ENCODE measurements at regions not wholly inside any gene's neighbourhood (a gene's known extent, or its start where the extent isn't known, plus 50 kb on each side); places are given as distances from the start of the nearest gene placed in this dataset.
"Not testable (repeated sequence)": the region's sequence is repeated elsewhere in the genome, so short reads cannot be mapped to it uniquely, and the experiment has no call there.

DNA sequence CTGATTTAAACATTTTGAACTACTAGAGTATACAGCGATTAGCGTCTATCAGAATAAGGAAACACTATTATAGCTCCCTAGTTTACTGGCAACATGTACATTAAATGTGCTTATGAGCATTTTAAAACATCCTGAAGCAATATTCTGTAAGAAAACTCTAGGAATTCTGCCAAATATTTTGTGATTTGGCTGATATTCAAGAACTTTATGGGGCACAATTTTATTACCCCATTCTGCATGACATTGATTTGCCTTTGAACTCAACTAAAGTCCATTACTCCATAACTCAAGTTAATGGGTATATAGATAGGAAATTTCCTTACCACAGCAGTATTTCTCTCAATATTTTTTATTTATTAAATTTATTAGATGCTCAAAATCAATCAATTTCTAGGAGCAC is 369.9 kb upstream of the KCND2 start:
- no peak overlapping the region for H3K27ac Mint-ChIP-seq
- no peaks in the 10 kb centered on the region for H3K36me3 Mint-ChIP-seq
- H3K9me3 Mint-ChIP-seq: peaks cover 3 to 4% (median 4%) of the 10 kb centered on the region in 3 donors
- H3K27me3 Mint-ChIP-seq: no peaks in the 10 kb centered on the region
- H3K4me1 Mint-ChIP-seq: peaks cover 0 to 2% (median 0%) of the 10 kb centered on the region in 3 donors
- H3K4me3 Mint-ChIP-seq: no peak overlapping the region

DNA sequence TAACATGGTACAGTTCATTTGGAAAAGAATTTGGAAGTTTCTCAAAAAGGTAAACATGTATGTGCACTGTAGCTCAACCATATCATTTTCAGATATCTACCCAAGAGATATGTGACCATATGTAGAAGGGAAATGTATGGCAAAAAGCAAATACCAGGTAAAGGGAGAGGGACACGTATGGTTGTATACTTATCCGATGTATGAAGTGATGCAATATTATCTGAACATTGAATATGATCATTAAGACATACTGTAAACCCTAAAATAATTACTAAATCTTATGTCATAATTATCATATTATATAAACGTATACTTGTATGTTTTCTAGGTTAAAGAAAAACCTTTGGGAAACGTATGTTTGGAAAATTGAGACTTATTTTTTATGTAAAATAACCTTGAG is 367.5 kb upstream of the KCND2 start:
- Mint-ChIP-seq H3K27me3 (no peaks in the 10 kb centered on the region), H3K4me1 (peaks cover 0 to 2% (median 0%) of the 10 kb centered on the region in 3 donors), H3K36me3 (peaks cover 2% of the 10 kb centered on the region), H3K4me3 (no peak overlapping the region), H3K9me3 (peaks cover 4 to 8% (median 6%) of the 10 kb centered on the region in 3 donors), H3K27ac (no peak overlapping the region)

- H3K27ac Mint-ChIP-seq: no peak overlapping the region
- H3K9me3 Mint-ChIP-seq: peaks cover 2 to 4% (median 4%) of the 10 kb centered on the region in 3 donors
- peaks cover 0 to 2% (median 0%) of the 10 kb centered on the region in 3 donors for H3K4me1 Mint-ChIP-seq
- H3K36me3 Mint-ChIP-seq: peaks cover 3% of the 10 kb centered on the region
- no peak overlapping the region for H3K4me3 Mint-ChIP-seq
- no peaks in the 10 kb centered on the region for H3K27me3 Mint-ChIP-seq
These were observed 364.0 kb upstream of the KCND2 start for GRCh38 chr7:119908948-119909347.

DNA sequence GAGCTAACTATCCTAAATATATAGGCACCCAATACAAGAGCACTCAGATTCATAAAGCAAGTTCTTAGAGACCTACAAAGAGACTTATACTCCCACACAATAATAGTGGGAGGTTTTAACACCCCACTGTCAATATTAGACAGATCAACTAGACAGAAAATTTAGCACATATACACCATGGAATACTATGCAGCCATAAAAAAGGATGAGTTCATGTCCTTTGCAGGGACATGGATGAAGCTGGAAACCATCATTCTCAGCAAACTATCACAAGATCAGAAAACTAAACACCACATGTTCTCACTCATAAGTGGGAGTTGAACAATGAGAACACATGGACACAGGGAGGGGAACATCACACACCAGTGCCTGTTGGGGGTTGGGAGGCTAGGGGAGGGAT is 358.9 kb upstream of the KCND2 start:
- H3K27me3 Mint-ChIP-seq, H3K27ac Mint-ChIP-seq, H3K4me3 Mint-ChIP-seq, H3K4me1 Mint-ChIP-seq, H3K36me3 Mint-ChIP-seq: not testable (repeated sequence)
- H3K9me3 Mint-ChIP-seq: peaks cover 0 to 12% (median 7%) of the 10 kb centered on the region in 3 donors

DNA sequence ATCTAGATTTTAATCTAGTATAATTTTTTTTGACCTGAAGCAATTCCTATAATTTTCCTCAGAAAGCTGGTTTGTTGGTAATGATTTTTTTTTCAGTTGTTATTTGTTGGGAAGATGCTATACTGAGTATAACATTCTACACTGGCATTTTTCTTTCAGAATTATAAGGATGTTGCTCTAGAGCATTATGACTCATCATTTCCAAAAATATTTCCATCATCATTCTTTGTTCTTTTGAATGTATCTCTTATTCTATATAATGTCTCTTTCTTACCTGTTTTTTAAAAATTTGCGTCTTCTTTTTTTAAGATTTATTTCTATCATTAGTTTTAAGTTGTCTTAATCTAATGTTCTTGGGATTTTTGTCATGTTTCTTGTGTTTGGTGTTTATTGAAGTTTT is 356.5 kb upstream of the KCND2 start:
- Mint-ChIP-seq H3K9me3 (peaks cover 2 to 9% (median 3%) of the 10 kb centered on the region in 3 donors), H3K4me1 (no peaks in the 10 kb centered on the region), H3K27ac (no peak overlapping the region)

DNA sequence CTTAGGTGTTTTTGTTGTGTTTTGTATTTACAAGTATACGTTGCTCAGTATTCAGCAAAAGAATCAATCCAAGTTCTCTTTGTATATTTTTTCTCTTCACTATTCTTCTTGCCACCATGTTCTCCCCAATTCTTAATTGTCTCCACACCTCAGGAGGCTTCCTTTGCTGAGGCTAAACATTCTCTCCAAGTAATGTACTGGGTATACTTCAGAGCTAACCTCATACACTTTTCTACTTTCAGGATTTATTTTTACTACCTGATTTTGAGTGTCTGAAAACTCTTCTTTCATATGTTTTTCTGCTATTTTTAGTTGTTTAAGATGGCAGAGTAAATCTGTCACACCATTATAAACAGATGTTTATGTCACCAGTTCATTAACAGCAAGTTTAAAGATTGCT is 354.8 kb upstream of the KCND2 start:
- Mint-ChIP-seq H3K27ac (no peak overlapping the region), H3K27me3 (no peaks in the 10 kb centered on the region), H3K36me3 (no peaks in the 10 kb centered on the region), H3K4me3 (no peak overlapping the region), H3K4me1 (no peaks in the 10 kb centered on the region), H3K9me3 (peaks cover 2 to 9% (median 3%) of the 10 kb centered on the region in 3 donors)

More for the DNA sequence above, 356.5 kb upstream of the KCND2 start:
- no peaks in the 10 kb centered on the region for H3K36me3 Mint-ChIP-seq
- H3K27me3 Mint-ChIP-seq: no peaks in the 10 kb centered on the region
- no peak overlapping the region for H3K4me3 Mint-ChIP-seq

DNA sequence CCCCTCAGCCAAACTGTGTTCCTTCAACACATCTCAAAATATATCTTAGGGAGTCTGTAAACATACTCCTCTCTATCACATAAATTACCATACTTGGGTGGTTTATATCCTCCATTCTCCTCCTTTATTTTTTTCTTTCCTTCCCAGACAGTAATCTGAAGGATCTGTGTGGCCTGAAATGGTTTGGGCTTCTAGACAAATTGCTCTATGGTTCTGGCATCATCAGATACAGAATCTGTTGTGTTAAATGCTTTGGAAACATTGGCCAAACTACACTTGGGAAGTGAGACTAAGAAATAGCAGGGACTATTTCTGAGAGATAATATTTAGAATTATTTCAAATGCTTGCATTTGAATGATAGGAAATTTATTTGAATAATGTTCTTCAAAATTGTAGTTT is 353.0 kb upstream of the KCND2 start:
- H3K27ac Mint-ChIP-seq: no peak overlapping the region
- H3K9me3 Mint-ChIP-seq: peaks cover under 1 to 9% (median 2%) of the 10 kb centered on the region in 3 donors
- H3K27me3 Mint-ChIP-seq: no peaks in the 10 kb centered on the region
- no peaks in the 10 kb centered on the region for H3K36me3 Mint-ChIP-seq
- H3K4me3 Mint-ChIP-seq: no peak overlapping the region
- H3K4me1 Mint-ChIP-seq: no peaks in the 10 kb centered on the region

GRCh38 chr7:119925581-119926289 is 347.2 kb upstream of the KCND2 start:
- H3K4me3 Mint-ChIP-seq: no peak overlapping the region

DNA sequence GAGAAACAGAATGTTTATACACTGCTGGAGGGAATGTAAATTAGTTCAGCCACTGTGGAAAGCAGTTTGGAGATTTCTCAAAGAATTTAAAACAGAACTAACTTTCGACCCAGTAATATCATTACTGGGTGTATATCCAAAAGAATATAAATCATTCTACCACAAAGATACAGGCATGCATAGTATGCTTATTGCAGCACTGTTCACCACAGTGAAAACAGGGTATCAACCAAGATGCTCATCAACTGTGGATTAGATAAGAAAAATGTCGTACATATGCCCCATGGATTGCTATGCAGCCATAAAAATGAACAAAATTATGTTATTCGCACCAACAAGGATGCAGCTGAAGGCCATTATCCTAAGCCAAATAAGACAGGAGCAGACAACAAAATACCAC is 343.1 kb upstream of the KCND2 start:
- Mint-ChIP-seq H3K27ac (no peak overlapping the region), H3K4me1 (no peaks in the 10 kb centered on the region), H3K27me3 (no peaks in the 10 kb centered on the region), H3K36me3 (no peaks in the 10 kb centered on the region), H3K9me3 (peaks cover 4 to 11% (median 5%) of the 10 kb centered on the region in 3 donors), H3K4me3 (no peak overlapping the region)

More at GRCh38 chr7:119925581-119926289, 347.2 kb upstream of the KCND2 start:
- Mint-ChIP-seq H3K9me3 (peaks cover 0 to 6% (median 4%) of the 10 kb centered on the region in 3 donors), H3K27ac (peak overlapping the region in 1 of 3 donors; percentile 48), H3K4me1 (no peaks in the 10 kb centered on the region), H3K27me3 (no peaks in the 10 kb centered on the region), H3K36me3 (no peaks in the 10 kb centered on the region)

GRCh38 chr7:119931230-119931824 is 341.6 kb upstream of the KCND2 start:
- Mint-ChIP-seq H3K36me3 (no peaks in the 10 kb centered on the region), H3K27me3 (no peaks in the 10 kb centered on the region), H3K4me3 (no peak overlapping the region), H3K4me1 (no peaks in the 10 kb centered on the region), H3K27ac (no peak overlapping the region), H3K9me3 (peaks cover 4 to 11% (median 5%) of the 10 kb centered on the region in 3 donors)

- H3K9me3 Mint-ChIP-seq: peaks cover 2 to 7% (median 5%) of the 10 kb centered on the region in 3 donors
- no peak overlapping the region for H3K27ac Mint-ChIP-seq
- no peaks in the 10 kb centered on the region for H3K27me3 Mint-ChIP-seq
- no peak overlapping the region for H3K4me3 Mint-ChIP-seq
- no peaks in the 10 kb centered on the region for H3K4me1 Mint-ChIP-seq
- no peaks in the 10 kb centered on the region for H3K36me3 Mint-ChIP-seq
These were observed 337.5 kb upstream of the KCND2 start for GRCh38 chr7:119935418-119936025.

GRCh38 chr7:119936836-119937235 is 336.1 kb upstream of the KCND2 start:
- Mint-ChIP-seq H3K4me1 (no peaks in the 10 kb centered on the region), H3K27ac (no peak overlapping the region), H3K4me3 (no peak overlapping the region), H3K36me3 (no peaks in the 10 kb centered on the region), H3K27me3 (no peaks in the 10 kb centered on the region), H3K9me3 (peaks cover 0 to 4% (median 2%) of the 10 kb centered on the region in 3 donors)

DNA sequence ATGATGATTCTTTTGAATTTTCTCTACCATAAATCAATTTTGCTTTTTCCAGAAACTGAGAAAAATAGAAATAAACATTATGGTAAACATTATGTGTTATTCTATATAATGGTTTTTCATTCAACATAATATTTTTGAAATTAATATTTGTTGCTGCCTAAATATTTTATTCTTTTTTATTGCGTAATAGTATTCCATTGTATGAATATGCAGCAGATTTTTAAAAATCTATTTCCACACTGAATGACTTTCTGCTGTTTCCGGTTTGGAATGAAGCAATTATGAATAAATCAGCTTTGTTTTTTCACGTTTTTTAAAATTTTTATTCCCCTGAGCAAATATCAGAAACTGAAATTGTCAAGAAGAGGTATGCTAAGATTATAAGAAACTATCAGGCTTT is 335.2 kb upstream of the KCND2 start:
- Mint-ChIP-seq H3K9me3 (peaks cover 0 to 4% (median 0%) of the 10 kb centered on the region in 3 donors), H3K4me3 (no peak overlapping the region), H3K36me3 (no peaks in the 10 kb centered on the region), H3K27ac (no peak overlapping the region), H3K4me1 (no peaks in the 10 kb centered on the region), H3K27me3 (no peaks in the 10 kb centered on the region)

GRCh38 chr7:119943942-119944600 is 328.9 kb upstream of the KCND2 start:
- Mint-ChIP-seq H3K27me3 (no peaks in the 10 kb centered on the region), H3K4me1 (no peaks in the 10 kb centered on the region), H3K36me3 (no peaks in the 10 kb centered on the region), H3K9me3 (peaks cover 0 to 4% (median 0%) of the 10 kb centered on the region in 3 donors), H3K27ac (no peak overlapping the region), H3K4me3 (no peak overlapping the region)

DNA sequence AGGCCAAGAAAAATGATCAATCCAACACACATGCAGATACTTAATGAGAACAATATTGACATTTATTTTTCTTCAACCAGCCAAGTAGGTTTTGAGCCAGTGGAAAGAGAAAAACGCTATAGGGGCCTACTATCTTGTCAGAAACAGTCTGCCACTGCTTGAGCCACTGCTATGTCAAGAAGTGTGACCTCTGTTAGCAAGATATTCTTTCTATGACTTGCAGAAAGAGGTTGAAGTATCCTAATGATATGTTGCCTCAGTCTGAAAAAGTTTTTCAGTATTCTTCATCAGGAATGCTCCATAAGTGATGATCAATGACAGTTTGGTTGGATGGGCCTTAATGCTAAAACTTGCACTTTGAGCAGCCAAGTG is 328.4 kb upstream of the KCND2 start:
- H3K27me3 Mint-ChIP-seq: no peaks in the 10 kb centered on the region
- H3K9me3 Mint-ChIP-seq: peaks cover 0 to 4% (median 0%) of the 10 kb centered on the region in 3 donors
- no peaks in the 10 kb centered on the region for H3K4me1 Mint-ChIP-seq
- no peaks in the 10 kb centered on the region for H3K36me3 Mint-ChIP-seq
- no peak overlapping the region for H3K27ac Mint-ChIP-seq
- H3K4me3 Mint-ChIP-seq: no peak overlapping the region

Data from IgD-negative memory B cell (primary cell).